H1 (cell line): ENCODE measurements at regions not wholly inside any gene's neighbourhood (a gene's known extent, or its start where the extent isn't known, plus 50 kb on each side); places are given as distances from the start of the nearest gene placed in this dataset.

Experiments
- CBX5 ChIP-seq: fragments of 300-800, 300-1000 bp; sonication (generic); IDR thresholded peaks from 2 replicates; pipeline ENCODE4 v1.7.1; 2016; ENCODE audit warnings: antibody characterized with exemption, low read length, low read depth
- CTCF ChIP-seq, 3 experiments: IDR thresholded peaks; 1 replicate in 2 of 3; 2 replicates in 1 of 3; pipeline versions ENCODE4 v1.5.1 to v1.6.1; 2011; ENCODE audit warnings: low read length in 3 of 3, mild to moderate bottlenecking in 3 of 3, inconsistent platforms in 2 of 3, low read depth in 1 of 3, moderate library complexity in 1 of 3; ENCODE audit not compliant: insufficient read depth in 1 of 3; ENCODE audit errors: control extremely low read depth in 1 of 3
- JUND ChIP-seq: IDR thresholded peaks from 2 replicates; pipeline ENCODE4 v1.6.1; 2011; ENCODE audit warnings: mild to moderate bottlenecking, improper control_type of control experiment, low read length
- KDM1A ChIP-seq: fragments of 200-600, 300-600 bp; sonication (generic); IDR thresholded peaks from 2 replicates; pipeline ENCODE4 v1.7.1; 2016; ENCODE audit warnings: mild to moderate bottlenecking, low read length, borderline replicate concordance
- MAFK ChIP-seq: IDR thresholded peaks from 2 replicates; pipeline ENCODE4 v1.6.1; 2012; ENCODE audit warnings: low read depth, mild to moderate bottlenecking, improper control_type of control experiment, low read length
- MAX ChIP-seq: IDR thresholded peaks from 2 replicates; pipeline ENCODE4 v1.6.1; 2012; ENCODE audit warnings: inconsistent platforms
- SIN3A ChIP-seq, 2 experiments: IDR thresholded peaks in 1 of 2; conservative IDR thresholded peaks in 1 of 2; 2 replicates each; pipeline ENCODE4 v1.6.1; 2011 to 2012; ENCODE audit warnings: low read length in 2 of 2, improper control_type of control experiment in 1 of 2, low read depth in 1 of 2, mild to moderate bottlenecking in 1 of 2
- SP2 ChIP-seq: IDR thresholded peaks from 2 replicates; pipeline ENCODE4 v1.6.1; 2012; ENCODE audit warnings: mild to moderate bottlenecking, low read length, inconsistent platforms
- TAF1 ChIP-seq: IDR thresholded peaks from 2 replicates; pipeline ENCODE4 v1.6.1; 2011; ENCODE audit warnings: mild to moderate bottlenecking, low read depth, low read length
- USF2 ChIP-seq: IDR thresholded peaks from 2 replicates; pipeline ENCODE4 v1.6.1; 2011; ENCODE audit warnings: low read length, improper control_type of control experiment
- YY1 ChIP-seq: IDR thresholded peaks from 2 replicates; pipeline ENCODE4 v1.6.1; 2011; ENCODE audit warnings: low read depth, mild to moderate bottlenecking, low read length
- ZNF274 ChIP-seq: IDR thresholded peaks from 2 replicates; pipeline ENCODE4 v1.7.0; 2012; ENCODE audit warnings: low read length, borderline replicate concordance; ENCODE audit errors: extremely low read depth

- no peak for TF ChIP-seq SP2
- no peak for TF ChIP-seq CTCF (IDR thresholded peaks at IDR 0.05; ENCODE audit: control extremely low read depth in 1 of 3, insufficient read depth in 1 of 3, low read depth in 1 of 3, low read length in 3 of 3)
- no peak for TF ChIP-seq KDM1A
- TF ChIP-seq CBX5: no peak
- TF ChIP-seq MAFK: no peak
- TF ChIP-seq SIN3A (conservative IDR thresholded peaks at IDR 0.05 in 1 of 2, IDR thresholded peaks at IDR 0.05 in 1 of 2; ENCODE audit: low read depth in 1 of 2, low read length in 2 of 2): no peak
- no peak for TF ChIP-seq TAF1
- no peak for TF ChIP-seq JUND
- TF ChIP-seq ZNF274: no peak
- TF ChIP-seq USF2: no peak
- no peak for TF ChIP-seq YY1
- TF ChIP-seq MAX: no peak
Measured at GRCh38 chr4:107166181-107166580, 130.1 kb upstream of the DKK2 start.
